Muscle layer of duodenum (tissue), 2 donors: ENCODE measurements at regions not wholly inside any gene's neighbourhood (a gene's known extent, or its start where the extent isn't known, plus 50 kb on each side); places are given as distances from the start of the nearest gene placed in this dataset.
"Not testable (repeated sequence)": the region's sequence is repeated elsewhere in the genome, so short reads cannot be mapped to it uniquely, and the experiment has no call there.

Experiments used
- H3K27ac ChIP-seq: one replicate; pipeline ENCODE4 v1.7.0; 2013; ENCODE audit warnings: mild to moderate bottlenecking, low read length
- H3K27me3 ChIP-seq: one replicate; pipeline ENCODE4 v1.7.0; 2013; ENCODE audit warnings: low read depth, mild to moderate bottlenecking, control low read depth, low read length
- H3K36me3 ChIP-seq, 2 donors: one replicate each; pipeline ENCODE4 v1.7.0; 2013; ENCODE audit warnings: low read length in 2 of 2, control low read depth in 1 of 2, mild to moderate bottlenecking in 1 of 2; ENCODE audit not compliant: insufficient read depth in 2 of 2, control insufficient read depth in 1 of 2
- H3K4me1 ChIP-seq, 2 donors: one replicate each; pipeline ENCODE4 v1.7.0; 2013; ENCODE audit warnings: low read length in 2 of 2, mild to moderate bottlenecking in 2 of 2, control low read depth in 1 of 2, moderate library complexity in 1 of 2; ENCODE audit not compliant: insufficient read depth in 2 of 2, control insufficient read depth in 1 of 2
- H3K4me3 ChIP-seq, 2 donors: one replicate each; pipeline ENCODE4 v1.7.0; 2013; ENCODE audit warnings: low read length in 2 of 2, low read depth in 1 of 2, mild to moderate bottlenecking in 1 of 2
- H3K9me3 ChIP-seq, 2 donors: one replicate each; pipeline ENCODE4 v1.7.0; 2013; ENCODE audit warnings: low read length in 2 of 2, control low read depth in 1 of 2, mild to moderate bottlenecking in 1 of 2; ENCODE audit not compliant: control insufficient read depth in 1 of 2
- donor health status: healthy.

- not testable (repeated sequence) for H3K4me3 ChIP-seq, H3K36me3 ChIP-seq, H3K27ac ChIP-seq, H3K9me3 ChIP-seq, H3K4me1 ChIP-seq, H3K27me3 ChIP-seq
Measured at GRCh38 chr4:158407961-158408360, 113.7 kb upstream of the RXFP1 start.

- Histone ChIP-seq H3K4me3 (no peak overlapping the region), H3K4me1 (no peaks in the 10 kb centered on the region), H3K27ac (no peak overlapping the region), H3K27me3 (no peaks in the 10 kb centered on the region), H3K36me3 (no peaks in the 10 kb centered on the region), H3K9me3 (peaks cover 0 to under 1% of the 10 kb centered on the region in 2 donors)
Measured at GRCh38 chr4:158410272-158410671, 111.4 kb upstream of the RXFP1 start.

- no peaks in the 10 kb centered on the region for H3K36me3 ChIP-seq
- H3K27me3 ChIP-seq: no peaks in the 10 kb centered on the region
- H3K9me3 ChIP-seq: no peaks in the 10 kb centered on the region
- no peak overlapping the region for H3K4me3 ChIP-seq
- H3K4me1 ChIP-seq: no peaks in the 10 kb centered on the region
- no peak overlapping the region for H3K27ac ChIP-seq
Measured at GRCh38 chr4:158411269-158411668, 110.4 kb upstream of the RXFP1 start.

- H3K36me3 ChIP-seq, H3K27ac ChIP-seq, H3K27me3 ChIP-seq, H3K4me3 ChIP-seq, H3K9me3 ChIP-seq, H3K4me1 ChIP-seq: not testable (repeated sequence)
Measured at GRCh38 chr4:158418679-158419078, 103.0 kb upstream of the RXFP1 start.

DNA sequence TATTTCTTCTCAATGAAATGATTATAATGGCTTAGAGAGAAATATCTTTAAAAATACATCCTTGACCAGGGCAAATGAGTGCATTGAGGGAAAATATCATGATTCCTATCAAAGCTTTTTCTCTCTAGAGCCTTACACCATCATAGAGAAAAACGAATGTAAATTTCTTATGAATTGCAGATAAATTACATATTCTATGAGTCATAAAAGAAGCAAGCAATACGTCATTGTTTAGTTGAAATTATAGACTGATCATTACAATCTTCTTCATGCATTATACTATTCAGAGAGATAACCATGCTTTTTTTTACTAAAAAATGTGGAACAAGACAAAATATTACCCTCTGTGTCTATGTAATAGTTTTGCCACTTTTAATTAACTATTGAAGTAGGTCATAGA lies 100.9 kb upstream of the RXFP1 start:
- no peaks in the 10 kb centered on the region for H3K4me1 ChIP-seq
- H3K9me3 ChIP-seq: no peaks in the 10 kb centered on the region
- no peak overlapping the region for H3K4me3 ChIP-seq
- no peak overlapping the region for H3K27ac ChIP-seq
- H3K27me3 ChIP-seq: no peaks in the 10 kb centered on the region
- H3K36me3 ChIP-seq: no peaks in the 10 kb centered on the region

- Histone ChIP-seq H3K36me3 (no peaks in the 10 kb centered on the region), H3K27me3 (no peaks in the 10 kb centered on the region), H3K4me1 (no peaks in the 10 kb centered on the region), H3K4me3 (no peak overlapping the region), H3K27ac (no peak overlapping the region), H3K9me3 (no peaks in the 10 kb centered on the region)
Measured at GRCh38 chr4:158422546-158422945, 99.1 kb upstream of the RXFP1 start.

GRCh38 chr4:158428242-158428641 lies 93.4 kb upstream of the RXFP1 start:
- no peaks in the 10 kb centered on the region for H3K9me3 ChIP-seq
- H3K27ac ChIP-seq: no peak overlapping the region
- H3K27me3 ChIP-seq: no peaks in the 10 kb centered on the region
- H3K4me1 ChIP-seq: no peaks in the 10 kb centered on the region
- no peak overlapping the region for H3K4me3 ChIP-seq
- H3K36me3 ChIP-seq: no peaks in the 10 kb centered on the region

- Histone ChIP-seq H3K27ac (no peak overlapping the region), H3K27me3 (no peaks in the 10 kb centered on the region), H3K36me3 (no peaks in the 10 kb centered on the region), H3K4me3 (no peak overlapping the region), H3K4me1 (no peaks in the 10 kb centered on the region), H3K9me3 (no peaks in the 10 kb centered on the region)
Measured at GRCh38 chr4:158442736-158443135, 78.9 kb upstream of the RXFP1 start.

DNA sequence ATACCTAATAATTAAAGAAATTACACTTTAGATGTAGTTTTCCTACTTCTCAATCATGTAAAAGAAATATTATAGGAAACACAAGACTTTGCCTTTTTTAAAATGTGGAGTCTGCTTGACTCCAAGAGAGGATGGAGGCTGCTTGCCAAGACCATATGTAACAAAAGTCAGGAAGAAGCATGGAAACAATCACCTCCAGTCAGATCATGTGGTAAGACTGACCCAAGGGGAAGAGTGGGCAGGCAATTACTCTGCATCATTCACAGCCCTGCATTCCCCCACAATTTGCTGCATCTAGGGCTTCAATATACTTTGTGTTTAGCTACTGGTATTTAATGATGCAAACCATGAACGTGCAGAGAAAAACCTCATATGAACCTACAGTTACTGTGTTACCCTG lies 78.0 kb upstream of the RXFP1 start:
- Histone ChIP-seq H3K4me3 (no peak overlapping the region), H3K27ac (no peak overlapping the region), H3K4me1 (no peaks in the 10 kb centered on the region), H3K27me3 (no peaks in the 10 kb centered on the region), H3K9me3 (no peaks in the 10 kb centered on the region), H3K36me3 (no peaks in the 10 kb centered on the region)

DNA sequence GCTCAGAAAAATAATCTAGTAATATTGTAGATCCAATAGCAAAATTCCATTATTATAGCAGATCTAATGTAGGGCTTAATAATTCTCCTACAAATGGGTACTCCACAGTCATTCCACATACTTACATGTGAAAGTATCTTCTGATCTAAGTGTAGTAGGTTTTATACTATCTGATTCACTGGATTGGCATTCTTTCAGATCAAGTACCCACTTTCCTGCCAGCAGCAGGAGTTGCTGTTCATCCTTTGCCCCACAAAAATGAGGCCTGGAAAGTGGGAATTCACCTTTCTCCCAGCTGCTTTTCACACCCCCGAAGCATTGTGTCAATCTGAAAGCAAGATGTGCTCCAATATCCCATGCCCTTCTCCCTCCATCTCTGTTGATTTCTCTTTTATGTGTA lies 77.1 kb upstream of the RXFP1 start:
- Histone ChIP-seq H3K4me1 (no peaks in the 10 kb centered on the region), H3K9me3 (no peaks in the 10 kb centered on the region), H3K36me3 (no peaks in the 10 kb centered on the region), H3K27me3 (no peaks in the 10 kb centered on the region), H3K27ac (no peak overlapping the region), H3K4me3 (no peak overlapping the region)

GRCh38 chr4:158446106-158446505 lies 75.6 kb upstream of the RXFP1 start:
- no peaks in the 10 kb centered on the region for H3K9me3 ChIP-seq
- no peaks in the 10 kb centered on the region for H3K36me3 ChIP-seq
- H3K4me1 ChIP-seq: no peaks in the 10 kb centered on the region
- H3K4me3 ChIP-seq: no peak overlapping the region
- no peaks in the 10 kb centered on the region for H3K27me3 ChIP-seq
- no peak overlapping the region for H3K27ac ChIP-seq

DNA sequence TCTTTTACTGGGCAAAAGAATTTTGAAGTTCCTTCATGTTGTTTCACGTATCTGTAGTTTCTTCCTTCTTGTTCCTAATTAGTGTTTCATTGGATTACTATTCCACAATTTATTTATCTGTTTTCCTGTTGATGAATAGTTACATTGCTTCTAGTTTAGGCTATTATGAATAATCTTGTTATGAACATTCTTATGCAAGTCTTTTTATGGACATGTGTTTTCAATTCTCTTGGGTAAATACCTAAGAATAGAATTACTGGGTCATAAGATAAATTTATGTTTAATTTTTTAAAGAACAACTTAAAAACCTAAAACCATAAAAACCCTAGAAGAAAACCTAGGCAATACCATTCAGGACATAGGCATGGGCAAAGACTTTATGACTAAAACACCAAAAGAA lies 70.9 kb upstream of the RXFP1 start:
- no peak overlapping the region for H3K4me3 ChIP-seq
- no peaks in the 10 kb centered on the region for H3K4me1 ChIP-seq
- H3K27me3 ChIP-seq: no peaks in the 10 kb centered on the region
- no peak overlapping the region for H3K27ac ChIP-seq
- no peaks in the 10 kb centered on the region for H3K9me3 ChIP-seq
- H3K36me3 ChIP-seq: no peaks in the 10 kb centered on the region
